ENCODE measurements at regions not wholly inside any gene's neighbourhood (a gene's known extent, or its start where the extent isn't known, plus 50 kb on each side); places are given as distances from the start of the nearest gene placed in this dataset.

- no peak for DNase-seq
- WGBS, 2 experiments (ENCODE audit: extremely low coverage in 2 of 2, insufficient read length in 1 of 2) = 93% methylated on average over 3 of the region's 4 CpGs; no CpG with 5 or more reads in 1 of the 2 experiments
- Histone ChIP-seq H3K18ac (ENCODE audit: low read depth, low read length) (no peak overlapping the region), H2AK5ac (ENCODE audit: low read depth, low read length) (no peak overlapping the region), H3K14ac (replicated peaks; ENCODE audit: low read depth, low read length) (no peak overlapping the region), H3K79me1 (ENCODE audit: low read depth in 1 of 2, low read length in 2 of 2) (no peaks in the 10 kb centered on the region), H3K23ac (ENCODE audit: low read depth, low read length) (no peak overlapping the region), H4K91ac (ENCODE audit: insufficient read depth, low read depth, low read length) (no peak overlapping the region), H3K27me3 (ENCODE audit: control insufficient read depth, insufficient read depth, low read length) (peaks cover 38% of the 10 kb centered on the region), H2BK5ac (ENCODE audit: low read depth, low read length, poor library complexity, severe bottlenecking) (no peak overlapping the region), H3K4me2 (ENCODE audit: low read depth, low read length) (no peak overlapping the region), H4K5ac (ENCODE audit: low read depth, low read length) (no peak overlapping the region), H3K9me3 (ENCODE audit: control insufficient read depth, insufficient read depth, low read length) (no peaks in the 10 kb centered on the region), H2BK20ac (ENCODE audit: low read depth, low read length) (no peak overlapping the region), H3K9me1 (ENCODE audit: insufficient read depth, low read length) (no peaks in the 10 kb centered on the region; the same call in 1 of the 2 replicates), H3K4me1 (ENCODE audit: control insufficient read depth, insufficient read depth, low read length) (peaks cover 3% of the 10 kb centered on the region; the same call in 1 of the 2 replicates), H3K4ac (ENCODE audit: low read depth, low read length) (no peak overlapping the region), H3K27ac (ENCODE audit: insufficient read depth, low read length) (no peak overlapping the region), H4K20me1 (ENCODE audit: insufficient read depth, low read length) (no peaks in the 10 kb centered on the region), H3K4me3 (ENCODE audit: insufficient read depth, low read depth, low read length) (no peak overlapping the region), H2BK120ac (ENCODE audit: low read depth, low read length) (no peak overlapping the region), H3K9ac (ENCODE audit: low read depth, low read length) (no peak overlapping the region), H3K36me3 (ENCODE audit: control insufficient read depth, insufficient read depth, low read length) (no peaks in the 10 kb centered on the region), H3K56ac (ENCODE audit: extremely low read depth, insufficient read depth, low read length) (no peak overlapping the region), H2BK15ac (ENCODE audit: low read depth, low read length) (no peak overlapping the region), H2AFZ (replicated peaks; ENCODE audit: low read length, poor library complexity) (no peak overlapping the region), H2AK9ac (replicated peaks; ENCODE audit: low read depth, low read length, poor library complexity) (no peak overlapping the region), H4K8ac (ENCODE audit: low read depth in 2 of 2, low read length in 2 of 2) (no peak overlapping the region)
- TF ChIP-seq FOS (IDR thresholded peaks at IDR 0.05; ENCODE audit: low read depth, low read length) = no peak
- TF ChIP-seq SMC3 (IDR thresholded peaks at IDR 0.05; ENCODE audit: low read depth, low read length) = no peak
- TF ChIP-seq CEBPB (IDR thresholded peaks at IDR 0.05; ENCODE audit: low read depth, low read length) = no peak
- no TSS peak for BruUV-seq (replicated peaks)
- intact Hi-C loops (cut with micrococcal nuclease) = no loop called here
- in situ Hi-C loops (cut with MboI; ENCODE audit: low sequenced_read_pairs) = no loop called here
- POLR2A ChIA-PET (ENCODE audit: unreplicated experiment) = no interaction called here
- ATAC-seq (ENCODE audit: low read depth) = no peak
- CTCF ChIA-PET = no interaction called here
- dilution Hi-C loops (cut with HindIII; ENCODE audit: low sequenced_read_pairs, unreplicated experiment) = no loop called here
These were observed 174.8 kb upstream of the CDKN3 start for GRCh38 chr14:54221971-54222370.
